HPDE6-E6E7 (cell line): ENCODE measurements at regions not wholly inside any gene's neighbourhood (a gene's known extent, or its start where the extent isn't known, plus 50 kb on each side); places are given as distances from the start of the nearest gene placed in this dataset.
"Not testable (repeated sequence)": the region's sequence is repeated elsewhere in the genome, so short reads cannot be mapped to it uniquely, and the experiment has no call there.

Source experiments
- DNase-seq: peaks from one replicate; pipeline ENCODE4 v3.0.0; 2011; ENCODE audit warnings: missing footprints; ENCODE audit errors: extremely low spot score

GRCh38 chr2:228956701-228957474, 314.2 kb downstream of the PID1 start:
- DNase-seq = no peak

GRCh38 chr2:228949831-228950230, 321.3 kb downstream of the PID1 start:
- no peak for DNase-seq

GRCh38 chr2:228945710-228946109, 325.4 kb downstream of the PID1 start:
- DNase-seq = no peak

- DNase-seq = no peak
These were observed 328.2 kb downstream of the PID1 start for GRCh38 chr2:228942856-228943255.

GRCh38 chr2:228938629-228939028, 332.5 kb downstream of the PID1 start:
- DNase-seq = no peak

GRCh38 chr2:228927028-228928010, 343.8 kb downstream of the PID1 start:
- DNase-seq = no peak

GRCh38 chr2:228919808-228920207, 351.3 kb downstream of the PID1 start:
- DNase-seq = no peak

- DNase-seq = no peak
These were observed 353.9 kb downstream of the PID1 start for GRCh38 chr2:228917220-228917619.

- no peak for DNase-seq
These were observed 354.5 kb downstream of the PID1 start for GRCh38 chr2:228916416-228917090.

- DNase-seq = no peak
These were observed 357.9 kb downstream of the PID1 start for GRCh38 chr2:228913176-228913575.

- DNase-seq = not testable (repeated sequence)
These were observed 360.2 kb downstream of the PID1 start for GRCh38 chr2:228910872-228911271.

- no peak for DNase-seq
These were observed 368.9 kb downstream of the PID1 start for GRCh38 chr2:228902176-228902575.

GRCh38 chr2:228901531-228901930, 369.6 kb downstream of the PID1 start:
- no peak for DNase-seq

GRCh38 chr2:228878138-228878537, 392.9 kb downstream of the PID1 start:
- no peak for DNase-seq

GRCh38 chr2:228876276-228876675, 394.8 kb downstream of the PID1 start:
- DNase-seq = no peak

- no peak for DNase-seq
These were observed 395.8 kb downstream of the PID1 start for GRCh38 chr2:228875152-228875900.

GRCh38 chr2:228871012-228871411, 400.1 kb downstream of the PID1 start:
- no peak for DNase-seq

- DNase-seq = no peak
These were observed 401.3 kb downstream of the PID1 start for GRCh38 chr2:228869636-228870264.

GRCh38 chr2:228867406-228867805, 403.7 kb downstream of the PID1 start:
- no peak for DNase-seq

- DNase-seq = no peak
These were observed 404.3 kb downstream of the PID1 start for GRCh38 chr2:228866781-228867180.

GRCh38 chr2:228866044-228866443, 405.0 kb downstream of the PID1 start:
- no peak for DNase-seq
